H9 (cell line): ENCODE measurements at regions not wholly inside any gene's neighbourhood (a gene's known extent, or its start where the extent isn't known, plus 50 kb on each side); places are given as distances from the start of the nearest gene placed in this dataset.

ENCODE experiments used
- DNase-seq: peaks from one replicate; pipeline ENCODE4 v3.0.0-alpha.2; 2017
- H2AFZ ChIP-seq: one replicate; pipeline ENCODE4 v1.6.1; 2013; ENCODE audit warnings: mild to moderate bottlenecking, low read length, control low read depth, moderate library complexity
- H2AK5ac ChIP-seq: 2 replicates; pipeline ENCODE4 v1.6.1; 2013; ENCODE audit warnings: low read length, control low read depth, mixed read lengths; ENCODE audit not compliant: insufficient read length
- H2BK120ac ChIP-seq: one replicate; pipeline ENCODE4 v1.6.1; 2013; ENCODE audit warnings: low read depth, mild to moderate bottlenecking, low read length, control low read depth, inconsistent platforms; ENCODE audit not compliant: poor library complexity, severe bottlenecking
- H2BK12ac ChIP-seq: 2 replicates; pipeline ENCODE4 v1.6.1; 2013; ENCODE audit warnings: low read length, control low read depth, mixed read lengths, low read depth; ENCODE audit not compliant: insufficient read length
- H2BK15ac ChIP-seq: 2 replicates; pipeline ENCODE4 v1.6.1; 2013; ENCODE audit warnings: low read depth, low read length, control low read depth
- H2BK20ac ChIP-seq: one replicate; pipeline ENCODE4 v1.6.1; 2013; ENCODE audit warnings: low read depth, mild to moderate bottlenecking, low read length, control low read depth, inconsistent platforms; ENCODE audit not compliant: poor library complexity, severe bottlenecking
- H2BK5ac ChIP-seq: 2 replicates; pipeline ENCODE4 v1.6.1; 2013; ENCODE audit warnings: low read length, control low read depth, mixed read lengths; ENCODE audit not compliant: insufficient read length
- H3K14ac ChIP-seq: 2 replicates; pipeline ENCODE4 v1.6.1; 2013; ENCODE audit warnings: low read length, control low read depth; ENCODE audit not compliant: insufficient read depth
- H3K18ac ChIP-seq: 2 replicates; pipeline ENCODE4 v1.6.1; 2013; ENCODE audit warnings: low read depth, mild to moderate bottlenecking, mixed read lengths, low read length, control low read depth; ENCODE audit not compliant: insufficient read length
- H3K23ac ChIP-seq: 2 replicates; pipeline ENCODE4 v1.6.1; 2013; ENCODE audit warnings: low read length, control low read depth, mixed read lengths, low read depth; ENCODE audit not compliant: insufficient read length
- H3K23me2 ChIP-seq: 2 replicates; pipeline ENCODE4 v1.6.1; 2013; ENCODE audit warnings: low read depth, mild to moderate bottlenecking, mixed read lengths, low read length, control low read depth; ENCODE audit not compliant: insufficient read length, poor library complexity, severe bottlenecking
- H3K27ac ChIP-seq: 2 replicates; pipeline ENCODE4 v1.5.1; 2013; ENCODE audit warnings: low read length, control low read depth, mixed read lengths, low read depth; ENCODE audit not compliant: insufficient read length
- H3K27me3 ChIP-seq: 2 replicates; pipeline ENCODE4 v1.6.1; 2013; ENCODE audit warnings: low read length, control low read depth, inconsistent platforms; ENCODE audit not compliant: insufficient read depth
- H3K4ac ChIP-seq: 2 replicates; pipeline ENCODE4 v1.6.1; 2013; ENCODE audit warnings: low read depth, mild to moderate bottlenecking, control low read depth, inconsistent platforms, low read length, moderate library complexity
- H3K4me1 ChIP-seq: 2 replicates; pipeline ENCODE4 v1.6.1; 2013; ENCODE audit warnings: low read length, control low read depth, inconsistent platforms; ENCODE audit not compliant: insufficient read depth
- H3K4me2 ChIP-seq: 2 replicates; pipeline ENCODE4 v1.6.1; 2013; ENCODE audit warnings: low read length, control low read depth, mixed read lengths; ENCODE audit not compliant: insufficient read length, insufficient read depth
- H3K56ac ChIP-seq: 2 replicates; pipeline ENCODE4 v1.6.1; 2013; ENCODE audit warnings: low read depth, mild to moderate bottlenecking, mixed read lengths, low read length, control low read depth; ENCODE audit not compliant: insufficient read length
- H3K79me1 ChIP-seq: 2 replicates; pipeline ENCODE4 v1.6.1; 2013; ENCODE audit warnings: low read depth, mild to moderate bottlenecking, moderate library complexity, low read length, control low read depth, inconsistent platforms; ENCODE audit not compliant: insufficient read depth, poor library complexity, severe bottlenecking
- H3K79me2 ChIP-seq: 2 replicates; pipeline ENCODE4 v1.6.1; 2013; ENCODE audit warnings: low read length, control low read depth, inconsistent platforms; ENCODE audit not compliant: insufficient read depth
- H3K9ac ChIP-seq: 2 replicates; pipeline ENCODE4 v1.6.1; 2013; ENCODE audit warnings: low read length, control low read depth, mixed read lengths; ENCODE audit not compliant: insufficient read length; ENCODE audit errors: extremely low read depth
- H3K9me3 ChIP-seq: one replicate; pipeline ENCODE4 v1.6.1; 2013; ENCODE audit warnings: low read depth, low read length, inconsistent platforms; ENCODE audit not compliant: control insufficient read depth
- H3T11ph ChIP-seq: one replicate; pipeline ENCODE4 v1.6.1; 2013; ENCODE audit warnings: mild to moderate bottlenecking, low read length, control low read depth, inconsistent platforms
- H4K20me1 ChIP-seq: one replicate; pipeline ENCODE4 v1.6.1; 2013; ENCODE audit not compliant: control insufficient read depth, insufficient read length, insufficient read depth
- H4K5ac ChIP-seq: 2 replicates; pipeline ENCODE4 v1.6.1; 2013; ENCODE audit warnings: low read depth, mild to moderate bottlenecking, mixed read lengths, low read length, control low read depth; ENCODE audit not compliant: insufficient read length
- H4K8ac ChIP-seq: replicated peaks from 2 replicates; pipeline ENCODE4 v1.6.1; 2013; ENCODE audit warnings: low read length, control low read depth, mixed read lengths, low read depth; ENCODE audit not compliant: insufficient read length
- H4K91ac ChIP-seq: 2 replicates; pipeline ENCODE4 v1.6.1; 2013; ENCODE audit warnings: low read depth, mild to moderate bottlenecking, moderate library complexity, mixed read lengths, low read length, control low read depth; ENCODE audit not compliant: insufficient read length
- H3K27ac Mint-ChIP-seq, 3 experiments: 2 replicates in 2 of 3; 3 replicates in 1 of 3; pipeline ENCODE4 v1.8.0; 2020 to 2021; ENCODE audit warnings: mixed read lengths in 3 of 3, mild to moderate bottlenecking in 1 of 3, moderate library complexity in 1 of 3
- H3K27me3 Mint-ChIP-seq: 2 replicates; pipeline ENCODE4 v1.8.0; 2021; ENCODE audit warnings: low read depth, mild to moderate bottlenecking, moderate library complexity, mixed read lengths
- H3K36me3 Mint-ChIP-seq, 3 experiments: 2 replicates in 2 of 3; 3 replicates in 1 of 3; pipeline ENCODE4 v1.8.0; 2020 to 2021; ENCODE audit warnings: low read depth in 3 of 3, mixed read lengths in 3 of 3; ENCODE audit not compliant: insufficient read depth in 1 of 3
- H3K4me1 Mint-ChIP-seq, 2 experiments: 2 replicates each; pipeline ENCODE4 v1.8.0; 2020; ENCODE audit warnings: mixed read lengths in 2 of 2
- H3K4me3 Mint-ChIP-seq, 2 experiments: 2 replicates in 1 of 2; 3 replicates in 1 of 2; pipeline ENCODE4 v1.8.0; 2020 to 2021; ENCODE audit warnings: mild to moderate bottlenecking in 2 of 2, mixed read lengths in 2 of 2, moderate library complexity in 1 of 2
- H3K9me3 Mint-ChIP-seq, 2 experiments: 2 replicates in 1 of 2; 3 replicates in 1 of 2; pipeline ENCODE4 v1.8.0; 2020; ENCODE audit warnings: mild to moderate bottlenecking in 2 of 2, mixed read lengths in 2 of 2, moderate library complexity in 1 of 2
- WGBS: extraction: QIAGEN DNeasy Blood & Tissue Kit; methylation state at CpG from one replicate; pipeline ENCODE4 v1.1.7; 2013; ENCODE audit warnings: missing lambda C conversion rate, low lambda C conversion rate, mixed read lengths; ENCODE audit not compliant: insufficient read length; ENCODE audit errors: extremely low coverage; 5-methylcytosine and 5-hydroxymethylcytosine counted together
- TF ChIP-seq, protein P1 (sequence below): fragments of 200-600 bp; sonication (generic); conservative IDR thresholded peaks from 3 replicates; pipeline ENCODE4 v1.8.0; 2021; ENCODE audit warnings: antibody characterized with exemption, mild to moderate bottlenecking

- Histone ChIP-seq H2BK120ac (no peak overlapping the region), H4K20me1 (no peaks in the 10 kb centered on the region), H4K8ac (no peak overlapping the region), H3K79me1 (no peaks in the 10 kb centered on the region), H3T11ph (no peak overlapping the region), H3K4ac (no peak overlapping the region), H3K79me2 (no peaks in the 10 kb centered on the region), H3K27ac (no peak overlapping the region), H3K9me3 (no peaks in the 10 kb centered on the region), H3K14ac (no peak overlapping the region), H2BK5ac (no peak overlapping the region), H3K23ac (no peak overlapping the region), H3K23me2 (no peaks in the 10 kb centered on the region), H3K4me1 (no peaks in the 10 kb centered on the region), H2BK12ac (no peak overlapping the region), H2BK20ac (no peak overlapping the region), H3K56ac (no peak overlapping the region), H2BK15ac (no peak overlapping the region), H4K5ac (no peak overlapping the region), H3K4me2 (no peak overlapping the region), H3K9ac (no peak overlapping the region), H4K91ac (no peak overlapping the region), H2AFZ (no peak overlapping the region), H2AK5ac (no peak overlapping the region), H3K18ac (no peak overlapping the region), H3K27me3 (no peaks in the 10 kb centered on the region)
- peaks cover 30% of the 10 kb centered on the region for H3K27me3 Mint-ChIP-seq
- TF ChIP-seq, protein P1, sequence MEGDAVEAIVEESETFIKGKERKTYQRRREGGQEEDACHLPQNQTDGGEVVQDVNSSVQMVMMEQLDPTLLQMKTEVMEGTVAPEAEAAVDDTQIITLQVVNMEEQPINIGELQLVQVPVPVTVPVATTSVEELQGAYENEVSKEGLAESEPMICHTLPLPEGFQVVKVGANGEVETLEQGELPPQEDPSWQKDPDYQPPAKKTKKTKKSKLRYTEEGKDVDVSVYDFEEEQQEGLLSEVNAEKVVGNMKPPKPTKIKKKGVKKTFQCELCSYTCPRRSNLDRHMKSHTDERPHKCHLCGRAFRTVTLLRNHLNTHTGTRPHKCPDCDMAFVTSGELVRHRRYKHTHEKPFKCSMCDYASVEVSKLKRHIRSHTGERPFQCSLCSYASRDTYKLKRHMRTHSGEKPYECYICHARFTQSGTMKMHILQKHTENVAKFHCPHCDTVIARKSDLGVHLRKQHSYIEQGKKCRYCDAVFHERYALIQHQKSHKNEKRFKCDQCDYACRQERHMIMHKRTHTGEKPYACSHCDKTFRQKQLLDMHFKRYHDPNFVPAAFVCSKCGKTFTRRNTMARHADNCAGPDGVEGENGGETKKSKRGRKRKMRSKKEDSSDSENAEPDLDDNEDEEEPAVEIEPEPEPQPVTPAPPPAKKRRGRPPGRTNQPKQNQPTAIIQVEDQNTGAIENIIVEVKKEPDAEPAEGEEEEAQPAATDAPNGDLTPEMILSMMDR, result no peak
- peaks cover 0 to 2% (median 0%) of the 10 kb centered on the region in 3 experiments; a peak in 1 of 7 replicates for H3K36me3 Mint-ChIP-seq
- peaks cover 0 to 6% of the 10 kb centered on the region in 2 experiments; a peak in 2 of 5 replicates for H3K9me3 Mint-ChIP-seq
- no peak overlapping the region for H3K4me3 Mint-ChIP-seq
- H3K4me1 Mint-ChIP-seq, result no peaks in the 10 kb centered on the region
- H3K27ac Mint-ChIP-seq, result no peak overlapping the region
- no CpG with 5 or more reads among the region's 1 CpG for WGBS
- no peak for DNase-seq
Measured at GRCh38 chr14:87178277-87178676, 814.7 kb downstream of the GALC start.
